ENCODE measurements at regions not wholly inside any gene's neighbourhood (a gene's known extent, or its start where the extent isn't known, plus 50 kb on each side); places are given as distances from the start of the nearest gene placed in this dataset.

DNA sequence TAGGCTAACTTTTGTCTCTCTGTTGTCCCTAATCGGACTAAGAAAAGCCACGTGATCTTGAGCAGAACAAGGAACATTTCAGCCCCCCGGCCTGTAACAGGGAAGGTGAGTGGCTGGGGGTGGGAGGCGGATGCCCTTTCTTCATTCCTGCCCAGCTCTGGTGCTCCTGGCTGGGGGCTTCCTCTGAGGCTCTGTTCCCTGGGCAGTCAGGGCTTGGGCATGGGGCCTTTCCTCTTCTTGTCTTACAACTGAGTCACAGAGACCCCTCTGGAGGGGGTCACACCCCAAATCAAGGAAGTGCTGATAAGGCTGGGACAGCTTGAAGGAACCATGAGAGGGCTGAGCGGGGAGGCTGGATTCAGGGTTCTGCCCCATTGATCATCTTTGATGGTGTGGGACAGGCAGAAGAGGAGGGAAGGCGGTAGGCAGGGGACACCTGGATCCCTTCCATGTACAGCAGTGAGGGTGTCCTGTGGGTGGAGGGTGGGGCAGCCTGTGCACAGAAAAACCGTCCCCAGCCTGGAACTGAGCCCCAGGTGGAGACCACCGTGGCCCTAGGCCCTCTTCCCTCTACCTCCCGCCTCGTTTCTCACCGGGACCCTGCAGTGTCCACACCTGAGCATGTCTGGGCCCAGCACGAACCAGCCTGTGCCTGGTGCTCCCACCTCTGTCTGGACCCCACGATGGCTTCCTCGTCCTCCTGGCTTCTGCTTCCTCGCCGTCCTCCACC is 257.7 kb upstream of the IRX1 start:
- DNase-seq (ENCODE audit: low spot score in 2 of 2), result no peak
- TF ChIP-seq, protein P1, sequence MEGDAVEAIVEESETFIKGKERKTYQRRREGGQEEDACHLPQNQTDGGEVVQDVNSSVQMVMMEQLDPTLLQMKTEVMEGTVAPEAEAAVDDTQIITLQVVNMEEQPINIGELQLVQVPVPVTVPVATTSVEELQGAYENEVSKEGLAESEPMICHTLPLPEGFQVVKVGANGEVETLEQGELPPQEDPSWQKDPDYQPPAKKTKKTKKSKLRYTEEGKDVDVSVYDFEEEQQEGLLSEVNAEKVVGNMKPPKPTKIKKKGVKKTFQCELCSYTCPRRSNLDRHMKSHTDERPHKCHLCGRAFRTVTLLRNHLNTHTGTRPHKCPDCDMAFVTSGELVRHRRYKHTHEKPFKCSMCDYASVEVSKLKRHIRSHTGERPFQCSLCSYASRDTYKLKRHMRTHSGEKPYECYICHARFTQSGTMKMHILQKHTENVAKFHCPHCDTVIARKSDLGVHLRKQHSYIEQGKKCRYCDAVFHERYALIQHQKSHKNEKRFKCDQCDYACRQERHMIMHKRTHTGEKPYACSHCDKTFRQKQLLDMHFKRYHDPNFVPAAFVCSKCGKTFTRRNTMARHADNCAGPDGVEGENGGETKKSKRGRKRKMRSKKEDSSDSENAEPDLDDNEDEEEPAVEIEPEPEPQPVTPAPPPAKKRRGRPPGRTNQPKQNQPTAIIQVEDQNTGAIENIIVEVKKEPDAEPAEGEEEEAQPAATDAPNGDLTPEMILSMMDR (IDR thresholded peaks at IDR 0.05), result no peak
- TF ChIP-seq POLR2A (IDR thresholded peaks at IDR 0.05), result no peak
- 88 to 90% methylated on average over 16 of the region's 16 CpGs for WGBS, 2 donors
- no peak overlapping the region for H3K4me3 ChIP-seq (ENCODE audit: low read depth, poor library complexity, severe bottlenecking)
- intact Hi-C loops (cut with DNase I; ENCODE audit: low total_unique reads), result no loop called here

DNA sequence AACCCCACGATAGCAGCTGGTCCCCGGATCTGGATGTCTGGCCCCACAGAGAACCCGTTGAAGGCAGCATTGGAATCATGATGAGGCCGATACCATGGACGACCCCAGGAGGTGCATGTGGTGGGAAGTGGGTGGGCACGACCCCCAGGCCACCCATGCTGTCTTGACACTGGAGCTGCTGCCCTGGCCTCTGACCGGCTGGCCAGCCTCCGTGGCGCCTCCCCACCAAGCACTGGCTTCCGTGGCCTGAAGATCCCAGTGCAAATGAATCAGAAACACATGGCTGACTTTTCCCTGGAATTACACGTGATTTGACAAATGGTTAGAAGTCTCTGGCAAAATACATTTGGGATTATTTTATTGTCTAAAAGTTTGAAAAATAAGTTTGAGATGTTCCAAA is 259.0 kb upstream of the IRX1 start:
- intact Hi-C loops (cut with DNase I; ENCODE audit: low total_unique reads), result no loop called here
- no peak for TF ChIP-seq POLR2A (IDR thresholded peaks at IDR 0.05)
- TF ChIP-seq, protein P1 (IDR thresholded peaks at IDR 0.05), result no peak
- 61 to 70% methylated on average over 11 of the region's 11 CpGs for WGBS, 2 donors
- H3K4me3 ChIP-seq (ENCODE audit: low read depth, poor library complexity, severe bottlenecking), result no peak overlapping the region
- no peak for DNase-seq (ENCODE audit: low spot score in 2 of 2)

DNA sequence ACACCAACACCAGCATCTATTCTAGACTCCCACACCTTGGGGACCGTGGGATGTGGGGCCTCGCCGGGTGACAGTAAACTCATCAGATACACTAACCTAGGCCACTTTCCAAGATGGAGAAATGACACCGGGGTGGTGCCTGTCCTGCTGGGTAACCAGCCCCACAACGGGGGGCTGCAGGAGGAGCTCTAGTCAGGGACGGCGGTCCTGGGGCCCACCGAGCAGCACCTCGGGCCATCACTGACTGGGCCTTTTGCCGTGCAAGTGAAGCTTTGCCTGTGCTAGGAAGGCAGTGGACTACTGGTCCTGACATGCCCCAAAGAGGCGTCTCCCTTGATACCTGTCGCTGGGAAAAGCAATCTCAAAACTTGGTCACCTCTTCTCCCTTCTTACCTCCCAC is 260.3 kb upstream of the IRX1 start:
- 63 to 76% methylated on average over 12 of the region's 12 CpGs for WGBS, 2 donors
- no peak for DNase-seq (ENCODE audit: low spot score in 2 of 2)
- intact Hi-C loops (cut with DNase I; ENCODE audit: low total_unique reads), result no loop called here
- H3K4me3 ChIP-seq (ENCODE audit: low read depth, poor library complexity, severe bottlenecking), result no peak overlapping the region
- TF ChIP-seq, protein P1 (IDR thresholded peaks at IDR 0.05), result no peak
- TF ChIP-seq POLR2A (IDR thresholded peaks at IDR 0.05), result no peak

DNA sequence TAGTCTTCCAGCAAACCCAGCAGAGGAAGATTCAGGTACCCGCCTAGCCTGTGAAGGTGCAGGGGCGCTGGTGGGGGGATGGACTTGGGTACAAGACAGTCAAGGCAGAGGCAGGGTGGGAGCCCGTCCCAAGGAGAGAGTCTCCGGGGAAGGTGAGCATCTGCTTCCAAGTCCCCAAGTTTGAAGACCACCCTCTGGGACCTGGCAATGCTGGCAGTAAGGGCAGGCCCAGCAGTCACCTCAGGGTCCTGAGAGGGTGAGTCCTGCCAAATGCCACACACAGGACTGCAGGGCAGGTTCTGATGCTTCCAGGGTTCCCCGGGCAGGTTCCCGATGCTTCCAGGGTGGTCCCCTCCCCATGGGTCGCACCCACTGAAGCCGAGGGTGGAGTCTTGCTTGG is 261.8 kb upstream of the IRX1 start:
- no peak for DNase-seq (ENCODE audit: low spot score in 2 of 2)
- no peak for TF ChIP-seq POLR2A (IDR thresholded peaks at IDR 0.05)
- TF ChIP-seq, protein P1 (IDR thresholded peaks at IDR 0.05), result no peak
- intact Hi-C loops (cut with DNase I; ENCODE audit: low total_unique reads), result no loop called here
- WGBS, 2 donors, result 71 to 93% methylated on average over 7 to 8 of the region's 8 CpGs
- no peak overlapping the region for H3K4me3 ChIP-seq (ENCODE audit: low read depth, poor library complexity, severe bottlenecking)

DNA sequence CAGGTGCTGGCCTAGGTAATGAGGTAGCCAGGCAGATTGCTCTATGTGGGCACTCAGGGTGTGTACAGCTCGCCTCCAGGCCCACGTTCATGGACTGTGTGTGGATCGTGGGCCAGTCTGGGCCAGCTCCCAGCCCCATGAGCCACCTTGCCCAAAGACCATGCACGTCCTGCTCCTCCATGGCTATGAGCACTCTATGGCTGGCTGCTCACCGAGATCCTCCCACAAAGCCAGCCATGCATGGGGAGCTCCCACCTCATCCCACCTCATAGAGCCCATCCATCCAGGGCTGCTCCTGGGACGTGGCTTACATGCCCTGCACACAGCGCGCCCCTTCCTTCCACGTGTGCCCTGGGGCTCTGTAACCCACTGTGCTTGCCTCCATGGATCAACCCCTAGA is 262.5 kb upstream of the IRX1 start:
- DNase-seq (ENCODE audit: low spot score in 2 of 2), result no peak
- no peak for TF ChIP-seq POLR2A (IDR thresholded peaks at IDR 0.05)
- TF ChIP-seq, protein P1 (IDR thresholded peaks at IDR 0.05), result no peak
- intact Hi-C loops (cut with DNase I; ENCODE audit: low total_unique reads), result no loop called here
- H3K4me3 ChIP-seq (ENCODE audit: low read depth, poor library complexity, severe bottlenecking), result no peak overlapping the region
- 96 to 98% methylated on average over 8 to 9 of the region's 9 CpGs for WGBS, 2 donors

DNA sequence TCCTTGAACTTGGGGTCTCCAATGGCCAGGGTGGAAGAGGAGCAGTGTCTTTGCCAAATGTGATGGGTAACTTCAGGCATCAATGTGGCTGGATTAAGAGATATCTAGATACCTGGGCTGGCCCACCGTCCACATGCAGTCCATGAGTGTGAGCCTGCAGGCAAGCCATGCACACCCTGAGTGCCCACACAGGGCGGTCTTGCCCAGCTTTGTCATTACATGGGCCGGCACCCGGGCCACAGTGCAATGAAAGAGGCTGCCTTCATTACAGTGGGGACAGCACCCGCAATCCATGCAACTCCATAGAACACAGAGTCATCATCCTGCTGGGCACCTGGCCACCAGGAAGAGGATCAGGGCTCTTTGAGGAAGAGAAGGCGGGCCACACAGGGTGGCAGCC is 263.8 kb upstream of the IRX1 start:
- no peak for DNase-seq (ENCODE audit: low spot score in 2 of 2)
- WGBS, 2 donors, result 78 to 98% methylated on average over 2 to 5 of the region's 6 CpGs
- intact Hi-C loops (cut with DNase I; ENCODE audit: low total_unique reads), result no loop called here
- no peak overlapping the region for H3K4me3 ChIP-seq (ENCODE audit: low read depth, poor library complexity, severe bottlenecking)
- TF ChIP-seq, protein P1 (IDR thresholded peaks at IDR 0.05), result no peak
- no peak for TF ChIP-seq POLR2A (IDR thresholded peaks at IDR 0.05)

Data from lower leg skin (tissue), 4 donors.